Pancreas (tissue), 10 donors: ENCODE measurements at regions not wholly inside any gene's neighbourhood (a gene's known extent, or its start where the extent isn't known, plus 50 kb on each side); places are given as distances from the start of the nearest gene placed in this dataset.

Experiments
- ATAC-seq, 4 donors: fragments of 200-7000 bp; cut with Tn5 transposase; one replicate each; pipeline versions ENCODE4 v1.8.0 to v1.9.1; 2020; ENCODE audit warnings: mild to moderate bottlenecking in 4 of 4, moderate library complexity in 4 of 4
- DNase-seq, 6 donors: peaks; one replicate each; pipeline ENCODE4 v3.0.0-alpha.2; 2020
- FAIRE-seq: peaks from 2 replicates; lab custom pipeline; 2012; peaks lifted over from hg19 to GRCh38; lab: Jason Lieb, UNC
- H3K27ac ChIP-seq, 4 donors: fragments of 200-600 bp; sonication (generic); 1 replicate in 3 of 4; 2 replicates in 1 of 4; pipeline versions ENCODE4 v1.5.0 to v1.8.0; 2020
- H3K27me3 ChIP-seq, 4 donors: fragments of 200-600 bp; one replicate each; pipeline ENCODE4 v1.8.0; 2021
- H3K36me3 ChIP-seq, 3 donors: fragments of 200-600 bp; sonication (generic) in 1 of 3; one replicate each; pipeline versions ENCODE4 v1.5.0 to v1.8.0; 2020 to 2021
- H3K4me1 ChIP-seq, 3 donors: fragments of 200-600 bp; one replicate each; pipeline ENCODE4 v1.8.0; 2021
- H3K4me3 ChIP-seq, 4 donors: fragments of 200-600 bp; sonication (generic) in 2 of 4; one replicate each; pipeline versions ENCODE4 v1.5.0 to v1.8.0; 2020 to 2021
- H3K9me3 ChIP-seq, 4 donors: fragments of 200-600 bp; one replicate each; pipeline ENCODE4 v1.8.0; 2021
- CTCF ChIP-seq, 4 donors: fragments of 200-600 bp; sonication (generic) in 3 of 4; IDR thresholded peaks; one replicate each; pipeline versions ENCODE4 v1.5.0 to v1.8.0; 2021; ENCODE audit warnings: antibody characterized with exemption in 4 of 4
- WGBS, 2 donors: extraction: QIAGEN DNeasy Blood & Tissue Kit; methylation state at CpG; one replicate each; pipeline ENCODE4 v1.1.7; 2013; 5-methylcytosine and 5-hydroxymethylcytosine counted together
- intact Hi-C, 3 donors: fragments of 100-400 bp; cut with DNase I; formaldehyde crosslinking; loops; one replicate each; pipeline versions ENCODE4 v1.11.1 to v1.14.2; 2022
- donor health status: healthy with polysubstance abuse.
- donor health status: DM: no; HTN: no; CAD: no; lungs with moderate emphysema.
- donor health status: DM: no; HTN: no; CAD: no.
- donor health status: control.
- donor health status: control.
- donor health status: Bipolar disorder and iron deficiency.
- donor health status: DM: yes; HTN: yes; CAD: no.
- donor health status: DM: no; HTN: no; CAD: no.
- donor health status: DM: no; HTN: no; CAD: no.
- donor health status: DM: yes; HTN: yes; CAD: no.

- intact Hi-C loops: no loop called here
- no peak overlapping the region for H3K27ac ChIP-seq
- FAIRE-seq (no peak), ATAC-seq (no peak), DNase-seq (no peak)
- H3K36me3 ChIP-seq: no peaks in the 10 kb centered on the region
- no peaks in the 10 kb centered on the region for H3K27me3 ChIP-seq
- H3K4me3 ChIP-seq: no peak overlapping the region
- no peaks in the 10 kb centered on the region for H3K9me3 ChIP-seq
- no peak for TF ChIP-seq CTCF (IDR thresholded peaks at IDR 0.05)
- no peaks in the 10 kb centered on the region for H3K4me1 ChIP-seq
These were observed 118.6 kb downstream of the NAA11 start for GRCh38 chr4:79207281-79207680.

GRCh38 chr4:79206660-79207059 lies 119.2 kb downstream of the NAA11 start:
- Histone ChIP-seq H3K4me1 (no peaks in the 10 kb centered on the region), H3K9me3 (no peaks in the 10 kb centered on the region), H3K27me3 (no peaks in the 10 kb centered on the region), H3K36me3 (no peaks in the 10 kb centered on the region), H3K27ac (no peak overlapping the region), H3K4me3 (no peak overlapping the region)
- intact Hi-C loops: no loop called here
- no peak for TF ChIP-seq CTCF (IDR thresholded peaks at IDR 0.05)
- DNase-seq (no peak), FAIRE-seq (no peak), ATAC-seq (no peak)
- 73 to 83% methylated on average over 4 of the region's 4 CpGs for WGBS, 2 donors

- ATAC-seq: no peak
- intact Hi-C loops: no loop called here
- Histone ChIP-seq H3K27ac (no peak overlapping the region), H3K27me3 (no peaks in the 10 kb centered on the region), H3K36me3 (no peaks in the 10 kb centered on the region), H3K4me1 (no peaks in the 10 kb centered on the region), H3K9me3 (no peaks in the 10 kb centered on the region), H3K4me3 (no peak overlapping the region)
- no peak for DNase-seq
- WGBS, 2 donors: 75 to 83% methylated on average over 3 of the region's 3 CpGs
- no peak for TF ChIP-seq CTCF (IDR thresholded peaks at IDR 0.05)
- no peak for FAIRE-seq
These were observed 120.7 kb downstream of the NAA11 start for GRCh38 chr4:79205121-79205520.

- no peak for TF ChIP-seq CTCF (IDR thresholded peaks at IDR 0.05)
These were observed 123.9 kb downstream of the NAA11 start for GRCh38 chr4:79201971-79202370.

GRCh38 chr4:79199743-79200142 lies 126.1 kb downstream of the NAA11 start:
- H3K27ac ChIP-seq: no peak overlapping the region
- no peak for FAIRE-seq
- intact Hi-C loops: no loop called here
- WGBS, 2 donors: 77 to 84% methylated on average over 2 of the region's 2 CpGs
- no peak overlapping the region for H3K4me3 ChIP-seq
- ATAC-seq: no peak
- DNase-seq: no peak
- no peak for TF ChIP-seq CTCF (IDR thresholded peaks at IDR 0.05)
- H3K9me3 ChIP-seq: no peaks in the 10 kb centered on the region
- H3K4me1 ChIP-seq: no peaks in the 10 kb centered on the region
- H3K36me3 ChIP-seq: no peaks in the 10 kb centered on the region
- H3K27me3 ChIP-seq: no peaks in the 10 kb centered on the region

More at GRCh38 chr4:79201971-79202370, 123.9 kb downstream of the NAA11 start:
- Histone ChIP-seq H3K4me1 (no peaks in the 10 kb centered on the region), H3K27ac (no peak overlapping the region), H3K9me3 (no peaks in the 10 kb centered on the region), H3K36me3 (no peaks in the 10 kb centered on the region), H3K27me3 (no peaks in the 10 kb centered on the region), H3K4me3 (no peak overlapping the region)
- no peak for ATAC-seq
- no peak for DNase-seq
- FAIRE-seq: no peak
- intact Hi-C loops: no loop called here
- 54 to 71% methylated on average over 2 of the region's 2 CpGs for WGBS, 2 donors
